Panc1 (cell line): ENCODE measurements at regions not wholly inside any gene's neighbourhood (a gene's known extent, or its start where the extent isn't known, plus 50 kb on each side); places are given as distances from the start of the nearest gene placed in this dataset.

ENCODE experiments used
- ATAC-seq: fragments of 200-7000 bp; cut with Tn5 transposase; 2 replicates; pipeline ENCODE4 v1.9.1; 2020; ENCODE audit warnings: mild to moderate bottlenecking, moderate library complexity
- BruUV-seq: library from RNA; stranded (reverse); fragments of 400-500 nt; replicated peaks from 2 replicates; lab custom pipeline; 2021; lab: Mats Ljungman, UMichigan
- CTCF ChIA-PET: fragments of 300-600 bp; sonication (Branson Sonifier 250); formaldehyde crosslinking; loops from one replicate; lab custom pipeline; 2022; ENCODE audit warnings: antibody characterized with exemption; lab: Charles Lee
- POLR2A ChIA-PET: fragments of 300-600 bp; sonication (Branson Sonifier 250); formaldehyde crosslinking; loops from one replicate; lab custom pipeline; 2022; ENCODE audit warnings: antibody characterized with exemption; lab: Charles Lee
- DNase-seq: peaks from one replicate; pipeline ENCODE4 v3.0.0-alpha.2; 2010; ENCODE audit warnings: low read depth, low spot score
- H3K27ac ChIP-seq: 2 replicates; pipeline ENCODE4 v1.5.1; 2011; ENCODE audit warnings: mild to moderate bottlenecking, low read length, inconsistent platforms
- H3K27me3 ChIP-seq: fragments of 200-500 bp; sonication (Bioruptor generic); 2 replicates; pipeline ENCODE4 v1.6.0; 2014; ENCODE audit warnings: low read length, inconsistent platforms; ENCODE audit not compliant: control insufficient read depth, insufficient read depth
- H3K36me3 ChIP-seq: fragments of 200-500 bp; sonication (Bioruptor generic); 2 replicates; pipeline ENCODE4 v1.5.1; 2014; ENCODE audit warnings: inconsistent platforms, mild to moderate bottlenecking, low read length, moderate library complexity; ENCODE audit not compliant: control insufficient read depth, insufficient read depth
- H3K4me1 ChIP-seq: 2 replicates; pipeline ENCODE4 v1.5.1; 2011; ENCODE audit warnings: inconsistent platforms, mild to moderate bottlenecking, low read length, moderate library complexity; ENCODE audit not compliant: control insufficient read depth, insufficient read depth
- H3K4me3 ChIP-seq, 2 experiments: 2 replicates each; pipeline ENCODE4 v1.5.1; 2011 to 2012; ENCODE audit warnings: low read depth in 2 of 2, low read length in 2 of 2, mild to moderate bottlenecking in 2 of 2, inconsistent platforms in 1 of 2, moderate library complexity in 1 of 2
- H3K9me3 ChIP-seq: fragments of 200-500 bp; sonication (Bioruptor generic); 2 replicates; pipeline ENCODE4 v1.5.1; 2014; ENCODE audit warnings: low read depth, mild to moderate bottlenecking, inconsistent platforms, low read length, moderate library complexity; ENCODE audit not compliant: control insufficient read depth, insufficient read depth
- CTCF ChIP-seq: fragments of 450-650 bp; IDR thresholded peaks from 2 replicates; pipeline ENCODE4 v1.5.1; 2017; ENCODE audit warnings: mild to moderate bottlenecking
- POLR2AphosphoS5 ChIP-seq: IDR thresholded peaks from 2 replicates; pipeline ENCODE4 v1.6.1; 2012; ENCODE audit warnings: mild to moderate bottlenecking, low read depth, low read length, moderate library complexity
- SIN3A ChIP-seq: IDR thresholded peaks from 2 replicates; pipeline ENCODE4 v1.6.1; 2012; ENCODE audit warnings: low read depth, mild to moderate bottlenecking, low read length, moderate library complexity, borderline replicate concordance; ENCODE audit not compliant: insufficient read depth
- TCF7L2 ChIP-seq: IDR thresholded peaks from 2 replicates; pipeline ENCODE4 v1.6.1; 2011; ENCODE audit warnings: mild to moderate bottlenecking, low read depth, low read length, inconsistent platforms
- in situ Hi-C: cut with HindIII; loops from 2 replicates; pipeline ENCODE4 v1.10.0; 2016; ENCODE audit warnings: low sequenced_read_pairs, low pct_unique_long_range_greater_than_20kb
- intact Hi-C: fragments of 100-400 bp; cut with micrococcal nuclease; formaldehyde crosslinking; loops from one replicate; pipeline ENCODE4 v1.10.0; 2022; ENCODE audit not compliant: unreplicated experiment
- TF ChIP-seq, protein P1 (sequence below), 2 experiments: IDR thresholded peaks; 2 replicates each; pipeline ENCODE4 v1.6.1; 2011 to 2012; ENCODE audit warnings: low read depth in 2 of 2, control low read depth in 1 of 2, low read length in 1 of 2, mild to moderate bottlenecking in 1 of 2, moderate library complexity in 1 of 2; ENCODE audit not compliant: insufficient read depth in 1 of 2

DNA sequence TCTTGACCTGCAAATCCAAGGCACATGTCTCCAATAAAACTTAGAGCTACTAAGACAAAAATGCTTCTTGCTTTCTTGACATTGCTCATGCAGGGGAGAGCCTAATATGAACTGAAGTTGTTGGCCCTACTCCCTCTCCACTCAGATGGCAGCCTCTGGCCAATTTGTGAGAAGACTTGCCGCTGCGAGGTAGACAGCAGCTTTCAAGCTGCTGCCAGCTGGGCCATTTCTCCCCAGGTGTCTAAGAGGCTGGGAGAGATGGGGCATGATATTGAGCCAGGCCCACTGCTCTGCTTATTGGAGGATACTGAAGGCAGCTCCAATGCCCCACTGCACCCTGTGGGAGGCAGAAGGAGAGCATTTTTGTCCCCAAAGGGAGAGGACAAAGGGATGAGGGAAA, 380.5 kb downstream of the RASEF start:
- DNase-seq = no peak
- Histone ChIP-seq H3K9me3 (no peaks in the 10 kb centered on the region), H3K4me1 (no peaks in the 10 kb centered on the region), H3K27ac (no peak overlapping the region), H3K4me3 (no peak overlapping the region), H3K36me3 (no peaks in the 10 kb centered on the region), H3K27me3 (no peaks in the 10 kb centered on the region)
- no TSS peak for BruUV-seq
- intact Hi-C loops = no loop called here
- in situ Hi-C loops = no loop called here
- CTCF ChIA-PET = no interaction called here
- ATAC-seq = no peak
- POLR2A ChIA-PET = no interaction called here
- TF ChIP-seq CTCF (no peak), TCF7L2 (no peak), SIN3A (no peak), POLR2AphosphoS5 (no peak)
- TF ChIP-seq, protein P1, sequence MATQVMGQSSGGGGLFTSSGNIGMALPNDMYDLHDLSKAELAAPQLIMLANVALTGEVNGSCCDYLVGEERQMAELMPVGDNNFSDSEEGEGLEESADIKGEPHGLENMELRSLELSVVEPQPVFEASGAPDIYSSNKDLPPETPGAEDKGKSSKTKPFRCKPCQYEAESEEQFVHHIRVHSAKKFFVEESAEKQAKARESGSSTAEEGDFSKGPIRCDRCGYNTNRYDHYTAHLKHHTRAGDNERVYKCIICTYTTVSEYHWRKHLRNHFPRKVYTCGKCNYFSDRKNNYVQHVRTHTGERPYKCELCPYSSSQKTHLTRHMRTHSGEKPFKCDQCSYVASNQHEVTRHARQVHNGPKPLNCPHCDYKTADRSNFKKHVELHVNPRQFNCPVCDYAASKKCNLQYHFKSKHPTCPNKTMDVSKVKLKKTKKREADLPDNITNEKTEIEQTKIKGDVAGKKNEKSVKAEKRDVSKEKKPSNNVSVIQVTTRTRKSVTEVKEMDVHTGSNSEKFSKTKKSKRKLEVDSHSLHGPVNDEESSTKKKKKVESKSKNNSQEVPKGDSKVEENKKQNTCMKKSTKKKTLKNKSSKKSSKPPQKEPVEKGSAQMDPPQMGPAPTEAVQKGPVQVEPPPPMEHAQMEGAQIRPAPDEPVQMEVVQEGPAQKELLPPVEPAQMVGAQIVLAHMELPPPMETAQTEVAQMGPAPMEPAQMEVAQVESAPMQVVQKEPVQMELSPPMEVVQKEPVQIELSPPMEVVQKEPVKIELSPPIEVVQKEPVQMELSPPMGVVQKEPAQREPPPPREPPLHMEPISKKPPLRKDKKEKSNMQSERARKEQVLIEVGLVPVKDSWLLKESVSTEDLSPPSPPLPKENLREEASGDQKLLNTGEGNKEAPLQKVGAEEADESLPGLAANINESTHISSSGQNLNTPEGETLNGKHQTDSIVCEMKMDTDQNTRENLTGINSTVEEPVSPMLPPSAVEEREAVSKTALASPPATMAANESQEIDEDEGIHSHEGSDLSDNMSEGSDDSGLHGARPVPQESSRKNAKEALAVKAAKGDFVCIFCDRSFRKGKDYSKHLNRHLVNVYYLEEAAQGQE (IDR thresholded peaks at IDR 0.05; ENCODE audit: insufficient read depth in 1 of 2, low read depth in 2 of 2, low read length in 1 of 2) = no peak

DNA sequence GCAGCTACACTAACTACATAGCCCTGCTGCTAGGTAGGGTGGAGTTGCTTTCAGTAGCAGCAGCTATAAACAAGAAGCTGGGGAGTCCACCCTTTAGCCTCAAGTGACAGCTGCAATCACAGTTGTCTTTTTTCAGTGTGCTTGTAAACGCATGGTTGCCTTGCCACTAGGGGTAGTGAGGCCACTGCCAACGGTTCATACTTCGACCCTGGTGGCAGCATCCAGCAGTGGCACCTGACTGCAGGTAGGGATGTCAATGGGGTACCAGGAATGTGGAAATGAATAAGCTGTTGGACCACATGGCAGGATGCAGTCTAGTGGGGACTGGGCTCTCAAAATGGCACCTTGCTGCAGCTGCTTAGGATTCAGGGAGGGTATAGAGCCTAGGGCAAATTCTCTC, 367.2 kb downstream of the RASEF start:
- no peak for ATAC-seq
- CTCF ChIA-PET = no interaction called here
- BruUV-seq = no TSS peak

More for the DNA sequence above, 367.2 kb downstream of the RASEF start:
- no peak for DNase-seq
- no peak overlapping the region for H3K4me3 ChIP-seq
- H3K27me3 ChIP-seq = no peaks in the 10 kb centered on the region
- intact Hi-C loops = no loop called here
- no peaks in the 10 kb centered on the region for H3K9me3 ChIP-seq
- in situ Hi-C loops = no loop called here
- TF ChIP-seq POLR2AphosphoS5 (no peak), SIN3A (no peak), TCF7L2 (no peak), CTCF (no peak)
- TF ChIP-seq, protein P1 (IDR thresholded peaks at IDR 0.05; ENCODE audit: insufficient read depth in 1 of 2, low read depth in 2 of 2, low read length in 1 of 2) = no peak
- POLR2A ChIA-PET = no interaction called here
- no peak overlapping the region for H3K27ac ChIP-seq
- H3K4me1 ChIP-seq = no peaks in the 10 kb centered on the region
- no peaks in the 10 kb centered on the region for H3K36me3 ChIP-seq
